ENCODE measurements at regions not wholly inside any gene's neighbourhood (a gene's known extent, or its start where the extent isn't known, plus 50 kb on each side); places are given as distances from the start of the nearest gene placed in this dataset.

DNA sequence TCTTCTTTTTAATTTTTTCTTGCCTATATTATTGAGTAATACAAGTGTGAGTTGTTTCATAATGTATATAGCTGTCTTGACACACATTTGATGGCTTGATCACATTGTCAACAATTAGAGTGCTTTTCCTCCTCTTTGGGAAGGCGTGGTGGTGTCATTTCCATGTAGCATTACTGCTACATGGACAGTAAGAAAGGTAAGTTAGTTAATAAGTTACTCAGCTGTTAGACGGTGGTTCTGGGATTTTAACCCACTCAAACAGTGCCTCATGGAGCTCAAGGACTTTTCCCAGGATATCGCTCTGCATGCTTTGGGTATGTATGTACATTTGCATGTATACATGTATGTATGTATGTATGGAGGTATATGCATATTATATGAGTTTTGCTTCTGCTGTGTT lies 94.6 kb downstream of the HAPSTR1 start:
- no peak for DNase-seq (ENCODE audit: low read depth)

DNA sequence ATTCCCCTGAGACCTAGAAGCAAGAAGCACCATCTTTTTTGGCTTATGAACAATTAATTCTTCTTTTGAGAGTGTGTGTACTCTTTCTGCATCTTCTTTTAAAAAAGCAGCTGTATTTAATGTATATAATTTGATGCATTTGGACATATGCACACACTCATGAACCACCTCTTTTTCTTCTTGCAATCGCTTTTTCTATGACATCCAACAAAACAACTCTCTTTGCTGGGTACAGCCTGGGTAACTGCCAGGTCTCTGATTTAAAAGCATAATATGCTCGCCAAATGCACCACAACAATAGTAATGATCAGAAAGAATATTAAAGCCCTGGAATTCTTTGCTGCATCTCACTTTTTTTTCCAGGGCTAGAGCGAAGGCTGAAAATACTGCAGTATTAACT lies 97.3 kb downstream of the HAPSTR1 start:
- no peak for DNase-seq (ENCODE audit: low read depth)

DNA sequence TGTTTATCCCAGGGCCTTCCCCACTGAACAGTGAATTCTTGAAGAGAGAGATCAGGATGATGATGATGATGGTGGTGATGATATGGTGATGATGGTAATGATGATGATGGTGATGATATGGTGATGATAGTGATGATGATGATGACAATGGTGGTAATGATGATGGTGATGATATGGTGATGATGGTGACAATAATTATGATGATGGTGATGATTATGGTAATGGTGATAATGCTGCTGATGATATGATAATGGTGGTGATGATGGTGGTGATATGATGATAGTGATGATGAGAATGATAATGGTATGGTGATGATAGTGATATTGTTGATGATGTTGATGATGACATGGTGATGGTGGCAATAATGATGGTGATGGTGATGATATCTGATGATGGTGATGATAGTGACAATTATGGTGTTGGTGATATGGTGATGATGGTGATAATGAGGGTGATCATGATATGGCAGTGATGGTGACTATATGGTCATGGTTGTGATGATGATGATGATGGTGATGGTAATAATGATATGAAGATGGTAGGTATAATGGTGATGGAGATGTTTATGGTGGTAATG lies 99.9 kb downstream of the HAPSTR1 start:
- DNase-seq (ENCODE audit: low read depth) = no peak

DNA sequence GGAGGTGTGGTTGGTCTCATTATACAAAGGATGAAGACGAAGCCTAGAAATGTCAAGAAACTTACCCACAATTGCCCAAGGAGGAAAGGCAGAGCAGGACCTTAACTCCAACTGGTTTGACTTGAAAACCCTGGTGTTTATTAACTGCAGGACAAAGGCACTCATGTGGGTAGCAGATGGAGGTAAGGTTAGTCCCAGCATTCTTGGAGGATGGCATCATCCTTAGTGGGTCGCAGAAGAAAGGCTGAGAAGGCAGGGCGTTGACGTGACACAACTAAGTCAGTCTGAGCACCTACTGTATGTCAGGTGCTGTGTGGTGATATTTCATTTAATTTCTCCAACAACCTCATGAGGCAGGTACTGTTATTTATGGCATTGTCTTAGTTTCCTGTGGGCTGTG lies 101.3 kb downstream of the HAPSTR1 start:
- DNase-seq (ENCODE audit: low read depth) = no peak

DNA sequence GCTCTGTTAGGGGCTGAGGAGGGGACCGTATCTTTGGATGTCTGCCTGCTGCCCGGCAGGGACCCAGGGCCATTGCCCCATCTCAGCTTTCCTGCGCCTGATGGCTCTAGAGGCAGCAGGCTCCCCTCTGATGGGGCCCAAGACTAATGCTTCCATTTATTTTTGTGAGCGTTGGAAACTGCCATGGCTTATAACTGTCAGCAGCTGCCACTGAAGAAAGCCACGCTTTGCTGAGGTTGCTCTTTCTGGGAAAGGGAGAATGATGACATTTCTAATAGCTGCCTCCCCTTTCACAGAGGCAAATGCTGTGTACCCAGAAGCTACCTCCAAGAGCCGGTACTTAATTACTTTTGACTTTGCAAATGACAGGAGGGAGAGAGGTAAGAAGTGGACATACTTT lies 103.8 kb downstream of the HAPSTR1 start:
- no peak for DNase-seq (ENCODE audit: low read depth)

DNA sequence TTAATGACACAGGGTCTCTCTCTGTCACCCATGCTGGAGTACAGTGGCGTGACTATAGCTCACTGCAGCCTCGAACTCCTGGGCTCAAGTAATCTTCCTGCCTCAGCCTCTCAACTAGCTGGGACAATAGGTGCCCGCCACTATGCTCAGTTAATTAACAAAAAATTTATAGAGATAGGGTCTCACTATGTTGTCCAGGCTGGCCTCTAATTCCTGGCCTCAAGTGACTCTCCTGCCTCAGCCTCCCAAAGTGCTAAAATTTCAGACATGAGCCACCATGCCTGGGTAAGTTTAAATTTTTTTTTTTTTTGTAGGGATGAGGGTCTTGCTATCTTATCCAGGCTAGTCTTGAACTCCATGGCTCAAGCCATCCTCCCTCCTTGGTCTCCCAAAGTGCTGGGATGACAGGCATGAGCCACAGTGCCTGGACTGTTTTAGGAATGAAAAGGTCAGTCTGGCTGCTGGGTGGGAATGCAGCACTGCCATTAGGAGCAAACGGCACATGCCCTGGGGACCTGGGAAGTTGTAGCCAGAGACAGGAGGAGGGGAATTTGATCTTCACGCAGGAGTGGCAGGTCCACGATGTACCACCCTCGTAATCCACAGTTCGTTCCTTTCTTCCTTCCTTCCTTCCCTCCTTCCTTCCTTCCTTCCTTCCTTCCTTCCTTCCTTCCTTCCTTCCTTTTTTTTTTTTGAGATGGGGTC lies 106.7 kb downstream of the HAPSTR1 start:
- no peak for DNase-seq (ENCODE audit: low read depth)

- DNase-seq (ENCODE audit: low read depth) = no peak
Observed at GRCh38 chr16:9199311-9199710, 107.9 kb downstream of the HAPSTR1 start.

- DNase-seq (ENCODE audit: low read depth) = no peak
Observed at GRCh38 chr16:9199751-9200150, 108.3 kb downstream of the HAPSTR1 start.

- DNase-seq (ENCODE audit: low read depth) = no peak
Observed at GRCh38 chr16:9203956-9204355, 112.5 kb downstream of the HAPSTR1 start.

GRCh38 chr16:9205661-9206060 lies 114.2 kb downstream of the HAPSTR1 start:
- no peak for DNase-seq (ENCODE audit: low read depth)

GRCh38 chr16:9206156-9206555 lies 114.7 kb downstream of the HAPSTR1 start:
- DNase-seq (ENCODE audit: low read depth) = no peak

GRCh38 chr16:9212621-9213020 lies 121.2 kb downstream of the HAPSTR1 start:
- DNase-seq (ENCODE audit: low read depth) = no peak

- DNase-seq (ENCODE audit: low read depth) = no peak
Observed at GRCh38 chr16:9219813-9220212, 128.4 kb downstream of the HAPSTR1 start.

DNA sequence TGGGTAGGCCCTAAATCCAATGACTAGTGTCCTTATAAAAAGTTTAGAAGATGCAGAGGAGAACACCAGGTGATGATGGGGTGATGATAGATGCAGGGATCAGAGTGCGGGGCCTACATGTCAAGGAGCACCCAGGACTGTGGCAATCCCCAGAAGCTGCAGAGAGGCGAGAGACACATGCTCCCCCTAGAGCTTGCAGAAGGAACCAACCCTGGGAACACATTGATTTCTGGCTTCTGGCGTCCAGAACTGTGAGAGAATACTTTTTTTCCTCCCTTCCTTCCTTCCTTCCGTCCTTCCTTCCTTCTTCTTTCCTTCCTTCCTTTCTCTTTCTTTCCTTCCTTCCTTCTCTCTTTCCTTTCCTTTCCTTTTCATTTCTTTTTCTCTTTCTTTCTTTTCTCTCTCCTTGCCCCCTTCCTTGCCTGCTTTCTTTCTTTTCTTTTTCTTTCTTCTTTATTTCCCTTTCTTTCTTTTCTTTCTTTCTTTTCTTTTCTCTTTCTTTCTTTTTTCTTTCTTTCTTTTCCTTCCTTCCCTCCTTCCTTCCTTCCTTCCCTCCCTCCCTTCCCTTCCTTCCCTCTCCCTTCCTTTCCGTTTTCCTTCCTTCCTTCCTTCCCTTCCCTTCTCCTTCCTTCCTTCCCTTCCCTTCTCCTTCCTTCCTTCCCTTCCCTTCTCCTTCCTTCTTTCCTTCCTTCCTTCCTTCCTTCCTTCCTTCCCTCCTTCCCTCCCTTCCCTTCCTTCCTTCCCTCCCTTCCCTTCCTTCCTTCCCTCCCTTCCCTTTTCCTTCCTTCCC lies 134.3 kb downstream of the HAPSTR1 start:
- DNase-seq (ENCODE audit: low read depth) = peak; percentile 1

GRCh38 chr16:9226924-9227323 lies 135.5 kb downstream of the HAPSTR1 start:
- no peak for DNase-seq (ENCODE audit: low read depth)

GRCh38 chr16:9231039-9231438 lies 139.6 kb downstream of the HAPSTR1 start:
- no peak for DNase-seq (ENCODE audit: low read depth)

GRCh38 chr16:9232102-9232770 lies 140.8 kb downstream of the HAPSTR1 start:
- DNase-seq (ENCODE audit: low read depth) = no peak

DNA sequence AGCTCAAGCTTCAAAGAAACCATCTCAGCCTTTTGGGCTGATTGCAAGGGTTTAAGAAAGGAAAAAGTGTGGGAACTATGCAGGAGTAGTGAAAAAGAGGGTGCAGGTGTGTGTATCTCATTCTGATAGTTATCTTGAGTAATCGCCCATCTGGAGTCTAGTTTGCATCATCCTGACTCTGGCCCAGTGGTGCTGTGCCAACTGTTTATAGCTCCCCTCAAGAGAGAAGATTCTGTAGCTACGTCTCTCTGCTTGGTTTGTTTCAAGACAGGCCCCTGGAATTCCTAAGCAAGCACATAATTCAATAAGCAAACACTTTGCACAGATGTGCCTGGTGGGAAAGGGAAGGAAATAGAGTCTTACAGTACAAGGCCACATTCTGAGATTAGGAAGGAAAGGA lies 144.4 kb downstream of the HAPSTR1 start:
- no peak for DNase-seq (ENCODE audit: low read depth)

GRCh38 chr16:9236319-9236718 lies 144.9 kb downstream of the HAPSTR1 start:
- DNase-seq (ENCODE audit: low read depth) = no peak

DNA sequence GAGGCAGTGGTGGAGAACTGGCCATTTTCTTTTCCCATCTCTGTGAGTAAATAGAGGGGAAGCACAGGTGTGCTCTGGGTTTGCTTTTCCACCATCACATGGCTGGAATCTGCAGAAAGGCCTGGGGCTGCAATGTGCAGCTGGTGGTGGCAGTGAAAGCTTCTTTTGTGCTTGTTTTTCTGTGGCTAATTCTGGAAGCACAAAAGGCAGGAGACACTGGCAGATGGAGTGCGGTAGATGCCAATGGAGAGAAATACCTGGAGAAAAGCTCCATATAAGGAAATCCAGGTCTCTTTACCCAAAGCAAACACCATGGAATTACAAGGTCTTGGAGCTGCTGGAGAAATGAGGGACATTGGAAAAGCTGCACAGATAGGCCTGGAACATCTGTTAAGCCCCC lies 146.9 kb downstream of the HAPSTR1 start:
- DNase-seq (ENCODE audit: low read depth) = no peak

GRCh38 chr16:9241177-9241576 lies 149.7 kb downstream of the HAPSTR1 start:
- no peak for DNase-seq (ENCODE audit: low read depth)

DNA sequence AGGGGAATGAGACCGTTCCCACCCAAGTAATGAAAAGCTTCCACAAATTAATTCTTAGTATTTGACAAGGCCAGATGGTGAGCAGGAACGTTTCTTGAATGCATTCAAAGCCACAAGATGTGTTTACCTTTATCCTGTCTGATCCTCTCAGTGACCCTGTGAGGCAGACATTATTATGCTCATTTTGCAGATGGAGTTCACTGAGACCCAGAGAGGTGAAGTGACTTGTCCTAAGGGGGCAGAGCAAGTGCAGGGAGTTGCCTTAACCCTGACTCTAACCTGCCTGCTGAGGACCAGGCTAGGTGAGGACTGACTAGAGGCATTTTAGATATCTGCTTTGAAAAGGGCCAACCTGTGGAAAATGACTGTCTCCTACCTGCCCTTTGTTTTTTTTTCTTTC lies 156.7 kb downstream of the HAPSTR1 start:
- no peak for DNase-seq (ENCODE audit: low read depth)
